ENCODE measurements at regions not wholly inside any gene's neighbourhood (a gene's known extent, or its start where the extent isn't known, plus 50 kb on each side); places are given as distances from the start of the nearest gene placed in this dataset.

DNA sequence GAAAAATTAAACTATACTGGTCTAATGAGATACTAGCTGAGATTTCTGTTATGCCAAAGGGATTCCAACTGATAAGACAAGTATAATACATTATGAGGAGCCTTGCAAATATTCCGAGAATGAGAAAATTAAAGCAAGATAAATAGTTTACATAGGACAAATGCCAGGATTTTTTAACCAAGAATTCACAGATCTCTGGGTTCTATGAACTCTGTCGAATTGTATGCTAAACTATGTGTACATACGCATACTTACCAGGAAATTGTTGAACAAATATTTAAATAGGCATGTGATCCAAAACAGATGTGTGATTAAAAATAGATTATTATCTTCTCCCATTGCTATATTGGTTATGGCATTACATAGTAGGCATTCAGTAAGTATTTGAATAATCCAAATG lies 616.6 kb downstream of the GABRG2 start:
- TF ChIP-seq, protein P1, sequence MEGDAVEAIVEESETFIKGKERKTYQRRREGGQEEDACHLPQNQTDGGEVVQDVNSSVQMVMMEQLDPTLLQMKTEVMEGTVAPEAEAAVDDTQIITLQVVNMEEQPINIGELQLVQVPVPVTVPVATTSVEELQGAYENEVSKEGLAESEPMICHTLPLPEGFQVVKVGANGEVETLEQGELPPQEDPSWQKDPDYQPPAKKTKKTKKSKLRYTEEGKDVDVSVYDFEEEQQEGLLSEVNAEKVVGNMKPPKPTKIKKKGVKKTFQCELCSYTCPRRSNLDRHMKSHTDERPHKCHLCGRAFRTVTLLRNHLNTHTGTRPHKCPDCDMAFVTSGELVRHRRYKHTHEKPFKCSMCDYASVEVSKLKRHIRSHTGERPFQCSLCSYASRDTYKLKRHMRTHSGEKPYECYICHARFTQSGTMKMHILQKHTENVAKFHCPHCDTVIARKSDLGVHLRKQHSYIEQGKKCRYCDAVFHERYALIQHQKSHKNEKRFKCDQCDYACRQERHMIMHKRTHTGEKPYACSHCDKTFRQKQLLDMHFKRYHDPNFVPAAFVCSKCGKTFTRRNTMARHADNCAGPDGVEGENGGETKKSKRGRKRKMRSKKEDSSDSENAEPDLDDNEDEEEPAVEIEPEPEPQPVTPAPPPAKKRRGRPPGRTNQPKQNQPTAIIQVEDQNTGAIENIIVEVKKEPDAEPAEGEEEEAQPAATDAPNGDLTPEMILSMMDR (IDR thresholded peaks at IDR 0.05) = no peak
- TF ChIP-seq POLR2A (IDR thresholded peaks at IDR 0.05) = no peak
